ENCODE measurements at regions not wholly inside any gene's neighbourhood (a gene's known extent, or its start where the extent isn't known, plus 50 kb on each side); places are given as distances from the start of the nearest gene placed in this dataset.

DNA sequence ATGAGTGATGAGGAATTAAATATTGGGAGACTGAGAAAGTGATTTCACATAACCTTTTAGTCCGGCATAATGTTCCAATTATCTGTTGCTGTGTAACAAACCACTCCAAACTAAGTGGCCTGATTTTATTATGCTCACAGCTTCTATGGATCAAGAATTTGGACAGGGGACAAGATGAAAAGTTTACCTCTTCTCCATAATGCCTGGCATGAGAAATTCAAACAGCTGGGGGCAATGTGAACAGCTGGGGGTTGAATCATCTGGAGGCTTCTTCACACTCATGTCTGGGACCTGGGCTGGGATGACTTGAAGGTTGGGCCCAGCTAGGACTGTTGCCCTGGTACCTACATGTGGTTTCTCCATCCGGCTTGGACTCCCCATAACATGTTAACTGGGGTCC is 99.4 kb upstream of the DRD2 start:
- TF ChIP-seq, protein P1, sequence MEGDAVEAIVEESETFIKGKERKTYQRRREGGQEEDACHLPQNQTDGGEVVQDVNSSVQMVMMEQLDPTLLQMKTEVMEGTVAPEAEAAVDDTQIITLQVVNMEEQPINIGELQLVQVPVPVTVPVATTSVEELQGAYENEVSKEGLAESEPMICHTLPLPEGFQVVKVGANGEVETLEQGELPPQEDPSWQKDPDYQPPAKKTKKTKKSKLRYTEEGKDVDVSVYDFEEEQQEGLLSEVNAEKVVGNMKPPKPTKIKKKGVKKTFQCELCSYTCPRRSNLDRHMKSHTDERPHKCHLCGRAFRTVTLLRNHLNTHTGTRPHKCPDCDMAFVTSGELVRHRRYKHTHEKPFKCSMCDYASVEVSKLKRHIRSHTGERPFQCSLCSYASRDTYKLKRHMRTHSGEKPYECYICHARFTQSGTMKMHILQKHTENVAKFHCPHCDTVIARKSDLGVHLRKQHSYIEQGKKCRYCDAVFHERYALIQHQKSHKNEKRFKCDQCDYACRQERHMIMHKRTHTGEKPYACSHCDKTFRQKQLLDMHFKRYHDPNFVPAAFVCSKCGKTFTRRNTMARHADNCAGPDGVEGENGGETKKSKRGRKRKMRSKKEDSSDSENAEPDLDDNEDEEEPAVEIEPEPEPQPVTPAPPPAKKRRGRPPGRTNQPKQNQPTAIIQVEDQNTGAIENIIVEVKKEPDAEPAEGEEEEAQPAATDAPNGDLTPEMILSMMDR (IDR thresholded peaks at IDR 0.05), result no peak
- H3K27ac ChIP-seq, result no peak overlapping the region
- no peak for DNase-seq (ENCODE audit: low spot score)
- no peaks in the 10 kb centered on the region for H3K4me1 ChIP-seq
- H3K4me3 ChIP-seq, result no peak overlapping the region
- H3K27me3 ChIP-seq, result no peaks in the 10 kb centered on the region
- no peaks in the 10 kb centered on the region for H3K36me3 ChIP-seq
- H3K9me3 ChIP-seq, result no peaks in the 10 kb centered on the region

- no peak overlapping the region for H3K4me3 ChIP-seq
- DNase-seq (ENCODE audit: low spot score), result no peak
- no peaks in the 10 kb centered on the region for H3K27me3 ChIP-seq
- no peaks in the 10 kb centered on the region for H3K36me3 ChIP-seq
- no peak overlapping the region for H3K27ac ChIP-seq
- TF ChIP-seq, protein P1 (IDR thresholded peaks at IDR 0.05), result no peak
- no peaks in the 10 kb centered on the region for H3K9me3 ChIP-seq
- no peaks in the 10 kb centered on the region for H3K4me1 ChIP-seq
Observed at GRCh38 chr11:113574171-113574570, 99.0 kb upstream of the DRD2 start.

DNA sequence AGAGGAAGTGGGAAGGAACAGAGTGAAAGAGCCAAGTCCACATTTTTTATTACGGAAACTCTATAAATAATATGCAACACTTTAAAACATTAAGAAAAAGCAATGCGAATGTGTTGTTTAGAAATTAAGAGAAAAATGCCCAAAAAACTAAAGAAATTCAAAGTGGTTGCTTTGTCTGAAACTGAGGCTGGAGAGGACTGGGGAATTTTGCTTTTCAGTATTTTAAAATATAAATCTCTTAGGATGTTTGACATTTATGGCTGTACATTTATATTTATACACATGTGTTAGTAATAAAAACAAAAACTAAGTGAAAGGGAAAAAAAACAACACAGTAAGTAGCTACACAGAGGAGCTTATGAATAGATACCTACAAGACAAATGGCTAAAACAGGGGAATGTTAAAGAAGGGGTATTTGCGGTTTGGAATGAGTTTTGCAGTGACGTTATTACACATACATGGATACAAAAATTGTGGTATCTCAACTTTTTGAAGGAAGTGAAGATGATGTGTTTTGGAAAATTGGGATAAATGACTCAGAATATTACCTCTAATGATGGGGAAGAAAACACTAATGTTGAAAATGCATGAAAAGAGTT is 97.0 kb upstream of the DRD2 start:
- no peak overlapping the region for H3K27ac ChIP-seq
- no peaks in the 10 kb centered on the region for H3K4me1 ChIP-seq
- no peaks in the 10 kb centered on the region for H3K36me3 ChIP-seq
- H3K27me3 ChIP-seq, result no peaks in the 10 kb centered on the region
- no peaks in the 10 kb centered on the region for H3K9me3 ChIP-seq
- H3K4me3 ChIP-seq, result no peak overlapping the region
- DNase-seq (ENCODE audit: low spot score), result no peak
- TF ChIP-seq, protein P1 (IDR thresholded peaks at IDR 0.05), result no peak

DNA sequence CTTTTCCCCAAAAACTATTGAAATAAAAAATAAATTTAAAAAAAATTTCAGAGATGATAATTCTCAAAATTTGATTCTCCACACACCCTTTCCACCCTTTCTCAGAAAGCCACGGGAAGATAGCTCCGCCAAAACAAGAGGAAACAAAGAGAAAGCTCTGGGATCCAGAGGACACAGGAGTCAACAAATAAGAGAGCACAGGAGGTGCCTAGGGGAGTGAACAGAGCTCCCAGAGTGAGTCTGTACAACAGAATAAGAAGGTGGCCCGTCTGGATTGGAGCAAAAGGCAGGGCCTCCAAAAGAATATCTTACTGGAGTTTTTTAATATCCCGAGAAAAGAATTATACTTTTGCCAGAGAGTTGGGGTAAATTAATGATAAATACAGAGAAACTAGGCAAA is 96.3 kb upstream of the DRD2 start:
- H3K4me1 ChIP-seq, result no peaks in the 10 kb centered on the region
- H3K9me3 ChIP-seq, result no peaks in the 10 kb centered on the region
- H3K36me3 ChIP-seq, result no peaks in the 10 kb centered on the region
- no peak overlapping the region for H3K4me3 ChIP-seq
- TF ChIP-seq, protein P1 (IDR thresholded peaks at IDR 0.05), result no peak
- no peak for DNase-seq (ENCODE audit: low spot score)
- no peaks in the 10 kb centered on the region for H3K27me3 ChIP-seq
- H3K27ac ChIP-seq, result no peak overlapping the region

DNA sequence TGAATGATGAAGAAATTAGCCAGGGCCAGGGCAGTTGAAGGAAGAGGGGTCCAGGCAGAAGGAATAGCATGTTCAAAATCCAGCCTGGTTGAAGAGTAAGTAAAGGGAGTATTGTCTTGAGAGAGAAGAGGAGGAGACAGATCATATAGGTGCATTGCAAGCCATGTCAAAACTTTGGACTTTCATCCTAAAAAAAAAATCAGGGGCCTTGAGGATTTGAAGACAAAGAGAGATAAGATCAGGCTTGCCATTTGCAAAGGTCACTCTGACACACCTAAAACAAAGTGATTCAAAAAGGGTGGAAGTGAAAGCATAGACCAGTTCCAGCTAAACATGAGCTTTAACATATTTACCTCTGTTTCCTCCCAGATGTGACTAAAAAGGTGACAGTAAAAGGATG is 95.7 kb upstream of the DRD2 start:
- Histone ChIP-seq H3K27me3 (no peaks in the 10 kb centered on the region), H3K4me1 (no peaks in the 10 kb centered on the region), H3K4me3 (no peak overlapping the region), H3K9me3 (no peaks in the 10 kb centered on the region), H3K27ac (no peak overlapping the region), H3K36me3 (no peaks in the 10 kb centered on the region)
- TF ChIP-seq, protein P1 (IDR thresholded peaks at IDR 0.05), result no peak
- DNase-seq (ENCODE audit: low spot score), result no peak

DNA sequence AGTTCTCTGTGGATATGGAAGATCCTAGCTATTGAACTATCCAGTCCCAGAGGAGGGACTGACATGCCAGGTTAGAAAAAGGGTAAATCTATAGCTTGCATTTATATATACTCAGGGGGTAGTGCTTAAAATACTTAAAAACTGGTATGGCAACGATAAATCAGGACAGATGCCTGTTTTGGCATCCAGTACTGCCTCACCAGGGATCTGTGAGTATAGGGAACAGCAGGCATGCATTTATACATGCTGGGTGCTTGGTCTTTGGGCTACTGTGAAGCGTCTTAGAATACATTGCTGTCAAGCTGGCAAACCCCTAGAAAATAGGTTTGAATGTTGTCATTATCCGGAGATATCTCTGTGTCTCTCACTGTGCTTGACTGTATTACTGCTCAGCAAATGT is 94.2 kb upstream of the DRD2 start:
- Histone ChIP-seq H3K4me3 (no peak overlapping the region), H3K4me1 (no peaks in the 10 kb centered on the region), H3K27ac (no peak overlapping the region), H3K9me3 (no peaks in the 10 kb centered on the region), H3K36me3 (no peaks in the 10 kb centered on the region), H3K27me3 (no peaks in the 10 kb centered on the region)
- TF ChIP-seq, protein P1 (IDR thresholded peaks at IDR 0.05), result no peak
- no peak for DNase-seq (ENCODE audit: low spot score)

All from right atrium auricular region (tissue), 2 donors.